ENCODE measurements at regions not wholly inside any gene's neighbourhood (a gene's known extent, or its start where the extent isn't known, plus 50 kb on each side); places are given as distances from the start of the nearest gene placed in this dataset.

- DNase-seq = no peak
These were observed 53.1 kb downstream of the ATXN3L start for GRCh38 chrX:13266641-13267345.

- DNase-seq = no peak
These were observed 54.2 kb downstream of the ATXN3L start for GRCh38 chrX:13265549-13266132.

GRCh38 chrX:13265111-13265510, 54.7 kb downstream of the ATXN3L start:
- DNase-seq = no peak

- DNase-seq = no peak
These were observed 56.1 kb downstream of the ATXN3L start for GRCh38 chrX:13263560-13264251.

- DNase-seq = no peak
These were observed 58.5 kb downstream of the ATXN3L start for GRCh38 chrX:13261348-13261747.

- DNase-seq = no peak
These were observed 59.3 kb downstream of the ATXN3L start for GRCh38 chrX:13260598-13260997.

- no peak for DNase-seq
These were observed 61.1 kb downstream of the ATXN3L start for GRCh38 chrX:13258725-13259124.

GRCh38 chrX:13258052-13258444, 61.8 kb downstream of the ATXN3L start:
- no peak for DNase-seq

- DNase-seq = no peak
These were observed 62.4 kb downstream of the ATXN3L start for GRCh38 chrX:13257223-13258051.

GRCh38 chrX:13256603-13257002, 63.2 kb downstream of the ATXN3L start:
- DNase-seq = no peak

- DNase-seq = no peak
These were observed 65.0 kb downstream of the ATXN3L start for GRCh38 chrX:13254870-13255269.

- no peak for DNase-seq
These were observed 65.6 kb downstream of the ATXN3L start for GRCh38 chrX:13254076-13254785.

- DNase-seq = no peak
These were observed 66.6 kb downstream of the ATXN3L start for GRCh38 chrX:13253223-13253622.

GRCh38 chrX:13252726-13253125, 67.1 kb downstream of the ATXN3L start:
- no peak for DNase-seq

- DNase-seq = no peak
These were observed 68.8 kb downstream of the ATXN3L start for GRCh38 chrX:13250826-13251580.

GRCh38 chrX:13248867-13249486, 70.9 kb downstream of the ATXN3L start:
- DNase-seq = no peak

- no peak for DNase-seq
These were observed 80.6 kb downstream of the ATXN3L start for GRCh38 chrX:13239272-13239671.

GRCh38 chrX:13235930-13236329, 83.9 kb downstream of the ATXN3L start:
- no peak for DNase-seq

- DNase-seq = no peak
These were observed 87.4 kb downstream of the ATXN3L start for GRCh38 chrX:13232484-13232883.

GRCh38 chrX:13226214-13226613, 93.6 kb downstream of the ATXN3L start:
- no peak for DNase-seq

GRCh38 chrX:13223868-13224567, 95.8 kb downstream of the ATXN3L start:
- no peak for DNase-seq

Measured in T-helper 9 cell (primary cell).